Cardiac muscle cell (in vitro differentiated cells and primary cell): ENCODE measurements at regions not wholly inside any gene's neighbourhood (a gene's known extent, or its start where the extent isn't known, plus 50 kb on each side); places are given as distances from the start of the nearest gene placed in this dataset.

Experiments
- DNase-seq, 2 donors: peaks; one replicate each; pipeline versions ENCODE4 v3.0.0 to v3.0.0-alpha.2; 2010 to 2017; ENCODE audit warnings: low read depth in 1 of 2, low spot score in 1 of 2
- H3K27ac ChIP-seq: fragments of 200-600 bp; sonication (generic); 2 replicates; pipeline ENCODE4 v1.5.1; 2016
- H3K27me3 ChIP-seq: fragments of 200-600 bp; sonication (generic); 2 replicates; pipeline ENCODE4 v1.6.0; 2016; ENCODE audit warnings: control low read depth
- H3K36me3 ChIP-seq: fragments of 200-600 bp; sonication (generic); 2 replicates; pipeline ENCODE4 v1.5.1; 2016; ENCODE audit warnings: control low read depth
- H3K4me1 ChIP-seq: fragments of 200-600 bp; sonication (generic); 2 replicates; pipeline ENCODE4 v1.8.1; 2017; ENCODE audit warnings: low read depth, mild to moderate bottlenecking, mixed run types
- H3K4me3 ChIP-seq: fragments of 200-600 bp; sonication (generic); 2 replicates; pipeline ENCODE4 v1.5.1; 2016; ENCODE audit warnings: mild to moderate bottlenecking
- H3K9me3 ChIP-seq: fragments of 200-600 bp; sonication (generic); 2 replicates; pipeline ENCODE4 v1.5.1; 2017; ENCODE audit warnings: low read depth, mild to moderate bottlenecking, control low read depth
- CTCF ChIP-seq: IDR thresholded peaks from 2 replicates; pipeline ENCODE4 v1.5.1; 2012; ENCODE audit warnings: low read depth, mild to moderate bottlenecking, low read length

DNA sequence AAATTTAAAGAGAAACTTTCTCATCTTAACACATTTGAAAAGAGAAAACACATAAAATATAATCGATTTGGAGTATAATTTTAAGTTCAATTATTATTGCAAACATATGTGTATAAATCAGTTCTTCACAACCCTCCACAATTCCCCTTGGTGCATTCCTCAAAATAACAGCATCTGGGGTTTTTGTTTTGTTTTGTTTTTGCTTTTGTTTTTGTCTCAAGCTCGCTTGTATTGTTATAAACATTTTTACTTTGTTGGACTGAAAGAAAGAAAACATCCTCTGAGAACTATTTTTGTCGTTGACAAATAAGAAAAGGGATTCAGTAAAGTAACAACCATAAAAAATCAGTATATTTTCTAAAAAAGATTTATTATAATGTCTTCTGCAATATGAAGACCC, 60.2 kb upstream of the HIVEP1 start:
- no peak overlapping the region for H3K27ac ChIP-seq
- no peak overlapping the region for H3K4me3 ChIP-seq
- no peaks in the 10 kb centered on the region for H3K4me1 ChIP-seq
- H3K9me3 ChIP-seq: no peaks in the 10 kb centered on the region
- no peak for DNase-seq
- no peaks in the 10 kb centered on the region for H3K36me3 ChIP-seq
- no peaks in the 10 kb centered on the region for H3K27me3 ChIP-seq
- TF ChIP-seq CTCF: no peak

DNA sequence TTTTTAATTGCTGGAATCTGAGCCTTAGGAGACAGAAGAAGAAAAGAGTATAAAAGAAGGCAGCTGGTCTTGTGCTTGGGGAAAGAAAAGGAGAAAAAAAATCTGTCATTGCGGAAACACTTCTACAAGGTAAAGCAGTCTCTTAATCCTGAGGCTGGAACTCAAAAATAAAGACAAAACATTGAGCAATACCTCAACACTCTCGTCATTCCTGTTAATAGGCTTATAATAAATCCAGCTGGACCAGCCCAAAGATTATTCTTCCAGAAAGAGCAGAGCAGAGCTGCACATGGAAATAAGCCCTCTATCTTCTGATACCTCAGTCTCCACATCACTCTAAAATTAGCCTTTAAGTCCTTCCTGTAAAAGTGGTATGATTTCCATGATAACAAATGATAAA, 62.0 kb upstream of the HIVEP1 start:
- Histone ChIP-seq H3K27ac (no peak overlapping the region), H3K4me3 (no peak overlapping the region), H3K4me1 (no peaks in the 10 kb centered on the region), H3K27me3 (no peaks in the 10 kb centered on the region), H3K36me3 (no peaks in the 10 kb centered on the region), H3K9me3 (no peaks in the 10 kb centered on the region)
- no peak for TF ChIP-seq CTCF
- no peak for DNase-seq

- Histone ChIP-seq H3K27ac (no peak overlapping the region), H3K4me3 (no peak overlapping the region), H3K36me3 (no peaks in the 10 kb centered on the region), H3K4me1 (no peaks in the 10 kb centered on the region), H3K27me3 (no peaks in the 10 kb centered on the region), H3K9me3 (no peaks in the 10 kb centered on the region)
- no peak for DNase-seq
- TF ChIP-seq CTCF: no peak
These were observed 64.5 kb upstream of the HIVEP1 start for GRCh38 chr6:11947575-11947974.

DNA sequence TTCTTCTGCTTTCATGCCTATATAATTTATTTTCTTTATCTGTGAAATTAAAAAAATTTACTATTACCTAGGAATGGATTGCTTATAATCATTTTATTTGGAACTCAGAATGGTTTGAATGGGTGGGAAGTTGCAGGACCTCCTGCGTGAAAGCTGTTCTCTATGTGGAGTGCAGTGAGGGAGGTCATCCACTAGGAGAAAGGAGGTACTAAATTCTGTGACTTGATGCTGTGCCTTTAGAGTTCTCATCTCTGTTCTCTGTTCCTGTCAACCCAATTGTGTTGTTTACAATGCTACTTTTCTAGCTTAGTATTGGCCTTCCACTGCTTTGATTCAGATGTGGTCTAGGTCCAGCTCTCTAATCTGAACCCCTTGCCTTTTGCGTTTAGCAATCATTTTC, 65.0 kb upstream of the HIVEP1 start:
- Histone ChIP-seq H3K9me3 (no peaks in the 10 kb centered on the region), H3K4me1 (no peaks in the 10 kb centered on the region), H3K4me3 (no peak overlapping the region), H3K27ac (no peak overlapping the region), H3K36me3 (no peaks in the 10 kb centered on the region), H3K27me3 (no peaks in the 10 kb centered on the region)
- TF ChIP-seq CTCF: no peak
- no peak for DNase-seq

- Histone ChIP-seq H3K27me3 (no peaks in the 10 kb centered on the region), H3K36me3 (no peaks in the 10 kb centered on the region), H3K9me3 (no peaks in the 10 kb centered on the region), H3K27ac (no peak overlapping the region), H3K4me1 (no peaks in the 10 kb centered on the region), H3K4me3 (no peak overlapping the region)
- no peak for TF ChIP-seq CTCF
- DNase-seq: no peak
These were observed 68.0 kb upstream of the HIVEP1 start for GRCh38 chr6:11944111-11944510.

DNA sequence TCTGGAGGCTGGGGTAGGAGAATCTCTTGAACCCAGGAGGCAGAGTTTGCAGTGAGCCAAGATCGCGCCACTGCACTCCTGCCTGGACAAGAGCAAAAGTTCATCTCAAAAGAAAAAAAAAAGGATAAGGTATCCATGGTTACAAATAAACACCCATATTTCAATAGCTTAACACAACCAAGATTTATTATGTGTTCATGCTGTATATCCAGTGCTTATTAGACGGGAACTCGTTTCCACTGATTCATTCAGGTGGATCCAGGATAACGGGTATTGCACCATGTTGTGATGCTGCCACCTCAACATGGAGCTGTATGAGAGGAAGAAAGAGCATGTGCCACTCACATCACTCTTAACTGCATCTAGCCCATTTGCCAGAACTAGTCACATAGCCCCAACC, 69.1 kb upstream of the HIVEP1 start:
- H3K36me3 ChIP-seq: no peaks in the 10 kb centered on the region
- TF ChIP-seq CTCF: no peak
- no peaks in the 10 kb centered on the region for H3K4me1 ChIP-seq
- no peak for DNase-seq
- no peak overlapping the region for H3K4me3 ChIP-seq
- no peak overlapping the region for H3K27ac ChIP-seq
- no peaks in the 10 kb centered on the region for H3K9me3 ChIP-seq
- no peaks in the 10 kb centered on the region for H3K27me3 ChIP-seq
